ENCODE measurements at regions not wholly inside any gene's neighbourhood (a gene's known extent, or its start where the extent isn't known, plus 50 kb on each side); places are given as distances from the start of the nearest gene placed in this dataset.

- DNase-seq: no peak
Measured at GRCh38 chr1:162964901-162965300, 103.9 kb upstream of the CCDC190 start.

DNA sequence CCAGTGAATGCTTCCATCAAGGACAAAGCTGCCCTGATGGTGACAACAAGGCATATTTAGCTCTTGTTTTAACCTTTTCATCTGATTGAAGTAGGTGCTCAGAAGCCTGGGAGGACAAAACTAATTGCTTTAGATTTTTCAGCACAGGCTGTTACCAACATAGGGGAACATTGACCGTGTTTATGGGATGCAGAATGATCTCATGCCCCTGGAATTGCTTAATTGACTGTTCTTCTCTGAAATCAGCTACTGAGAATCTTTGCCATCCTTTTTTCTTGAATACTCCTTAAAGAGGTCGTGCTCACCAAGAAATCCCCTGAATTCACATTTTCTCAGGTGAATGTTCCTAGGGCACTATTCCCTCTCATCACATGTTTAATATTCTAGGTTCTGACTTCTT is 95.9 kb upstream of the CCDC190 start:
- no peak for DNase-seq

GRCh38 chr1:162954824-162955223 is 93.8 kb upstream of the CCDC190 start:
- no peak for DNase-seq

GRCh38 chr1:162952956-162953355 is 92.0 kb upstream of the CCDC190 start:
- no peak for DNase-seq

GRCh38 chr1:162951553-162952315 is 90.8 kb upstream of the CCDC190 start:
- no peak for DNase-seq

DNA sequence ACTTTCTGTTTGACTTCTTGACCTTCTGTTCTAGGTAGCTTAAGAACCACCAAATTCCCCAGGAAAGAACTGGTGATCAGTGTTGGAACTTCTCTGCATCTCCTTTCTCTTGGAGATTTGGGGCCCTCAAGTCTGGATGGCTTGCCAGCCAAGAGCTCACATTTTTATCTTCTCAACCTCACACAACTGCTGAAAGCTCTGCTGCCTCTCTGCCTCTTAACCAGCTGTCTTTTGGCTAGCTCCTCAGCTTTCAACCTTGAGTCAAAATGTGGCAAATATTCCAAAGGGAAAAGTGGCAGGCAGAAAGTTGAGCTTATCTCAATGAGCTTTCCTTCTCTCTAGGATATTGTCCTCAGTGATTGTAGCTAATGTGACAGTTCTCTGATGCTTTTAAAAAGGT is 89.2 kb upstream of the CCDC190 start:
- DNase-seq: no peak

DNA sequence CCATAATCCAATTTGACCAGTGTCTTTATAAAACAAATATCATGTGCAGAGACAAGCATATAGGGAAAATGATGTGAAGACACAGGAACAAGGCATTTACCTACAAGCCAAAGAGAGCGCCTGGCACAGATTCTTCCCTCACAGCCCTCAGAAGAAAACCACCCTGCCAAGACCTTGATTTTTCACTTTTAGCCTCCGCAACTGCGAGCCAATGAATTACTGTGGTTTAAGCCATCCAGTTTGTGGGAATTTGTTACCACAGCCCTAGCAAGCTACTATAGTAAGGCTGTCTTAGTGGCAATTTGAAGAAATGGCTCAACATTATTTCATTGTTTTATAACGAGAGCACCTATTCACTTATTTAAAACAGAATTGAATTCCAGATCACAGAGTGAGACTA is 85.7 kb upstream of the CCDC190 start:
- DNase-seq: no peak

DNA sequence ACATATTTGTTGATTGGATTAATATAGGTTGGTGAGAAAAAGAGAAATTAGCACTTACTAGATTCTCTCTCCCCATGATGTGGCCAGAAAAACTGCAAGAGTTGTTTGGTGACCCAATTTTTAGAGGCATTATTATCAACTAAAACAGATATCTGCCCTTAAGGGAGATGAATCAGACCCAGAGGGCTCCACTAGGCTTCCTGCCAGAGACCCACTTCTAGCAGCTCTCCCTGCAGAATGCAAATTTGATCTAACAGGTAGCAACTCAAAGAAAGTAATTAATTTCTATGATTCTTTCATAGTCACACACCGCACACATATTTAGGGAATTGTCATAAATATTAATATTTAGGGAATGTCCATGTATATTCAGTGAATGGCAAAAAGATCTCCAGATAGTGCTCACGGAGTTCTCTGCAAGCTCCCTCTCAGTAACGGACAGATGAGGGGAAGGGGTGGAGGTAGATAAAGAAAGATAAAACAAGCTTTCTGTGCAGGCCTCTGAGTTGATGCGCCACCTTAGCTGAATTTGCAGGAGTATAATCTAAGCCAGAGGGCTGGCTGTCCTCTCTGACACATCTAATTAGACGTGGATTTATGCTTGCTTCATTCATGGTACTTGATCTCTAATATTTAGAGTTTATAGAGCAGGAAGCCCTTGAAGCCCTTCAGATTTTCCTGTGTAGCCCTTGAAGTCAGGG is 84.1 kb upstream of the CCDC190 start:
- no peak for DNase-seq

GRCh38 chr1:162943622-162944021 is 82.6 kb upstream of the CCDC190 start:
- no peak for DNase-seq

DNA sequence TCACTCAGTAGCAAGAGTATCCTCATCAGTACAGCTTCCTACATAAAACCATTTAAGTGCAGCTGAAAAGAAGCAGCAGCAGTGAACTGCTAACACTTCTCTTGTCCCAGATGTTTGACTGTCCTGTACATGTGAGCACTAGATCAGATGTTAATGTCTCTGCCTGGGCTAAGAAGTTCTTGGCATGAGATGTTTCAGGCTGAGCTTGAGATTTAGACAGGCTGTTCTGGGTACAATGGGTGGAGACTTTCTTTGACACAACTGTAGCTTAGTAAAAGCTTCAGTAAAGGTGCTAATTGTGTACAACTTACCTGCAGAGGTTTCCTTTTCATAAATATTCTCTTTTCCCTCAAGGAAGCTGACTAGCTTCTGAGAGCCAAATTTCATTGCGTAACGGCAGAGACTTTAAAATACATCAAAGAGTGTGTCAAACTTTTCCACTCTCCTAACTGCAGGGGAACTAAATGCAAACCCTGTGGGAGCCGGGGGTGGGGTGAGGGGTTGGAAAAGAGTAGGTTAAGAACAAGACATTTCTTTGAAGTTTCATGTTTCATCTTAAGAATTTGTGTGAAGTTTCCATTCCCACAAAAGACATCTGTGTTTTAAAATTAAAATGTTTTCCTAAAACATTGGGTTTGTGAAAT is 82.1 kb upstream of the CCDC190 start:
- DNase-seq: peak in 1 of 2 donors; percentile 22

DNA sequence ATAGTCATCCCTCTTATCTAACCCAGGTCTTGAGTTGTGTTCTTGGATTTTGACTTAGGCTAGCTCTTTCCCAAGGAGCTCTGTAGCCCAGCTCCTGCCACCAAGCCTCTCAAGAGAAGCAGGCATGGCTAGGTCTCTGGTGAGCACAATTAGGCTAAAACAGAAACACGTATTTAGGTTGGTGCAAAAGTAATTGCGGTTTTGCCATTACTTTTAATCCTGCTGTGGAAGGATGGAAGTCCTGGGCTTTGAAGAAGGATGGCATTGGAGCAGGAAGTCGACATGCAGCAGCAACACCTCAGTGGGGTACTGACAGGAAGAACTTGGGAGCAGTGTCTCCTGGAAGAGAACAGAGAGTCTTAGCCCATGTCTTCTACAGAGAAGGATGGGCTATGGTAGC is 80.0 kb upstream of the CCDC190 start:
- no peak for DNase-seq

GRCh38 chr1:162939035-162939434 is 78.1 kb upstream of the CCDC190 start:
- no peak for DNase-seq

DNA sequence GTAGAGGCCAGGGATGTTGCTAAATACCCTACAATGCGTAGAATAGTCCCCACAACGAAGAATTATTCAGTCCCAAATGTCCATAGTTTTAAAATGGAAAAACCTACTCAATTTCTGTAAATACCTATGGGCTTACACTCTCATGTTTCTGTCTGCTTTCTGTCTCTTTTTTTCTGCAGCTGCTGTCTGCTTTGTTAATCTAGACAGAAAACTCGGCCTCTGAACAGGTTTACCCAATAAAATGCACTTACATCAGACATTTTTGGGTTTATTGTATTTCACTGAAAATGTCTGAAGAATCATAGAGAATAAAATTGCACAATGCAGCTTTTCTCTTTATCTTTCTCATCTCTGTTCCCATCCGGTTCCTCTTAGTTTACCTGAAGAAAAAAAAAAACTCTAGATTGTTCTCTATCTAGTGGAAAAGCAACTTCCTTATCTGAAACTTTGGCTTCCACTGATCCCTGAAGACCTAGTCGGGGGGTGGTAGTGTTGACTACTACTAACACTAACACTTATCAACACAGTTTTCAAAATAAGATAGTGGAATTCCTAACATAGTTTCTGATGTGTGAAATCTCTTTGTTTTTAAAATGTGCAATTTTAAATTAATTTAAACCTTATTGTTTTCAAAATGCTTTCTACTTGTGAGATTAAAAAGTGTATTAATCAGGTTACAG is 76.9 kb upstream of the CCDC190 start:
- no peak for DNase-seq

DNA sequence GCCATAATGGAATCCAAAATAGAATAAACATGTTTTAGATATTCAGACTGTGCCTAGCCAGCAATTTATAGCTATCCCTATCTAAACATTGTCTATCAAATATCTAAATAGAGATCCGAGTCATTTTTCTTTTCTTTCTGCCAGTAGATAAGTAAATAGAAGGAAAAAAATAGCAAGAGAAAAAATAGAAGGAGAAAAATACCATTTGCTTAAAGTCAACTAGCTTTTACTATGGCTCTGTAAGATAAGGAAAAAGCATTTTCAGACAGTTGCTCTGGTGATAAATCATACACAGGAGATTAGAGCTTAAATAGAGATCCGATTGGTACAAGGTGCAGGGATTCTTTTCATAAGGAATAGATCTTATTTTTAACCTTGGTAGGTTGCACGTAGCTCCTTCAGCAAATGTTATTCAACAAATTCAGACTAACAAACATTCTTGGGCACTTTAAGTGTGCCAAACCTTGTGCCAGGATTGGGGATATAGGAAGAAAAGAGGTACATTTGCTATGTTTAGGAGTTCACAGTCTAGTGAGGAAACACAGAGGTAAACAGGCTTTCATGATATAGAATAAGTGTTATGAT is 70.1 kb upstream of the CCDC190 start:
- DNase-seq: no peak

- DNase-seq: no peak
Measured at GRCh38 chr1:162930532-162930931, 69.6 kb upstream of the CCDC190 start.

GRCh38 chr1:162929177-162929576 is 68.2 kb upstream of the CCDC190 start:
- DNase-seq: no peak

DNA sequence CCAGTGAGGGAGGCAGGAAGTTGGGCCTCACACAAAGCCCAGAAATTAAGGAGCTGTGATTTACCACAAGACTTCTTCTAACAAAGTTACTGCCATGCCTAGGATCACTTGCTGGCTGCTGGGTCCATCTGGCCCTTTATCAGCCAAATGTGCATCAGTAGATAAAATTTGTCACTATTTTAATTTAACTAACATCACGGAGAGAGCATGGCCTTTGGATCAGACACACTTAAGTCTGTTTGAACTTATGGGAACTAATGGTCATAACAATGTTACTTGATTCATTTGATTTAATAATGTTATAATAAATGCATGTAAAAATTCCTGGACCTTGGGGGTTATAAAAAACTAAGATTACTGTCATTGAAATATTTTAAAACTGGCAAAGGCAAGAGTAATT is 67.2 kb upstream of the CCDC190 start:
- no peak for DNase-seq

GRCh38 chr1:162927421-162927820 is 66.4 kb upstream of the CCDC190 start:
- no peak for DNase-seq

- DNase-seq: no peak
Measured at GRCh38 chr1:162926906-162927305, 65.9 kb upstream of the CCDC190 start.

- no peak for DNase-seq
Measured at GRCh38 chr1:162924179-162924578, 63.2 kb upstream of the CCDC190 start.

DNA sequence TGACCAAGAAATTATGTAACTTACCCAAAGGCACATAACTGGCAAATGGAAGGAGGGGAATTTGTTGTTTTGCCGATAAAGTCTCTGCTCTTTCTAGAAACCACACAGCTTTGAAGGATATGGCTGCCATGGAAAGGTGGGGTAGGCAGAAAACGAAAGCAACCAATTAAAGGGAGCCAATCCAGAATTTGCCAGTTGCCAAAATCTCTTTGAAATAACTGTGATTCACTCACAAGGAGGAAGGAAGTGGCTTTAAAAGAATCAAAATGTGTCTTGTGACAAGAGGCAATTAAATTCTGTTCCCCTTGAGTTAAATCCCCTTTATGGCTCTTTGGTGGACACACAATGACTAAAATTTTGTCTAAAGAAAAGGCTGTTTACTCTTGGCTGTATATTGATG is 61.2 kb upstream of the CCDC190 start:
- DNase-seq: no peak

DNA sequence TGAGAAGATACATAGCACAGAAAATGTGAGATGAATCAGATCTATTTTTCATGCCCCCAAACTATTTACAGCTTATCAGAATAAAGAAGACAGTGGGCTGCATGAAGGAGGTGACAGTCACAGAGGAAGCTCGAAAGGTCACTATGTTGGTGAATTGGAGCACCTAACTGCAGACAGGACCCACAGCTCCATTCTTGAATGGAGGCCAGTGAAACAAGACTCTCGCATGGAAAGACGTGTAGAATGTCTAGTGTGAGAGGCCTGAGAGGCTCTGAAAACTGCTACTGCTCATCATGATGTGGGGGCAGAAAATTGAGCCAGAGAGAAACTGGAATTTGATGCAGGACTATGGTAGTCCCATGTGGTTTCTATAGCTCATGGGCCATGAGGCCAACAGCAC is 60.3 kb upstream of the CCDC190 start:
- no peak for DNase-seq

- no peak for DNase-seq
Measured at GRCh38 chr1:162919034-162919433, 58.1 kb upstream of the CCDC190 start.
